Astrocyte (in vitro differentiated cells and primary cell): ENCODE measurements at regions not wholly inside any gene's neighbourhood (a gene's known extent, or its start where the extent isn't known, plus 50 kb on each side); places are given as distances from the start of the nearest gene placed in this dataset.

Experiments
- EZH2 ChIP-seq: IDR thresholded peaks from 2 replicates; pipeline ENCODE4 v1.6.1; 2012; ENCODE audit warnings: mild to moderate bottlenecking, low read length, inconsistent platforms; ENCODE audit not compliant: insufficient read depth
- TF ChIP-seq, protein P1 (sequence below): IDR thresholded peaks from 2 replicates; pipeline ENCODE4 v1.5.1; 2011; ENCODE audit warnings: low read depth, mild to moderate bottlenecking, inconsistent platforms, low read length, moderate library complexity; ENCODE audit not compliant: insufficient read depth

DNA sequence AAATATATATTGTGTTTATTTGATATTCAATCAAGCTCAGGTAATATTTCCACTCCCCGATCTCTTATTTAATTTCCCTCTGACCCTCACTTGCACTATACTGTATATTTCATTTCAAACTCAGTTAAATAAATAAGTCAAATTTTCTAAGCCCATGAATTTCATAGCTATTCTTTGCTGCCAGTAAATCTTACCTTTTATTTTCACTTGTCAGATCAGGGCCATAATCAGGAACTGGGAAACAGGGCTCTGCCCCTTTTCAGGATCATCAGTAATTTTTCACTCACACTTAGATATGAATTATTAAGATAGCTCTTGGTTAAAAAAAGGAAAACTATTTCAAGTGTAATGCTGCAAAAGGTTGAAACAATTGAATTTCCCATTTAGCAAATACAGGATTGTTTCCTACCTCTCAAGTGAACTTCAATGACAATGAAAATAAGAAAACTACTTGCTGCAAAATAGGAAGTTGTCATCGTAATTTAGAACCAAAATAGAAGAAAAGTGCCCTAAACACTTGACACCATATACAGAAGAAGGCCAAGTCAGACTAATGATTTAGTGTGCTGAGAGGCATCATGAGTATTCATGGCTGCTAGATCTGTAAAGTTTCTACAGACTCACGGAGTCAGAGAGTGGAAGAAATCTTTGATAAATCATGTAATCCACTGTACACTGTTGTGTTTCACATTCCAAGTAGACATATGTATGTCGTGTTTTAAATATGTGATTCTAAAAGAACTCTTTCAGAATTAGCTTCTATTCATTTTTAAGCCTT is 316.8 kb upstream of the CNTN5 start:
- no peak for TF ChIP-seq EZH2
- TF ChIP-seq, protein P1, sequence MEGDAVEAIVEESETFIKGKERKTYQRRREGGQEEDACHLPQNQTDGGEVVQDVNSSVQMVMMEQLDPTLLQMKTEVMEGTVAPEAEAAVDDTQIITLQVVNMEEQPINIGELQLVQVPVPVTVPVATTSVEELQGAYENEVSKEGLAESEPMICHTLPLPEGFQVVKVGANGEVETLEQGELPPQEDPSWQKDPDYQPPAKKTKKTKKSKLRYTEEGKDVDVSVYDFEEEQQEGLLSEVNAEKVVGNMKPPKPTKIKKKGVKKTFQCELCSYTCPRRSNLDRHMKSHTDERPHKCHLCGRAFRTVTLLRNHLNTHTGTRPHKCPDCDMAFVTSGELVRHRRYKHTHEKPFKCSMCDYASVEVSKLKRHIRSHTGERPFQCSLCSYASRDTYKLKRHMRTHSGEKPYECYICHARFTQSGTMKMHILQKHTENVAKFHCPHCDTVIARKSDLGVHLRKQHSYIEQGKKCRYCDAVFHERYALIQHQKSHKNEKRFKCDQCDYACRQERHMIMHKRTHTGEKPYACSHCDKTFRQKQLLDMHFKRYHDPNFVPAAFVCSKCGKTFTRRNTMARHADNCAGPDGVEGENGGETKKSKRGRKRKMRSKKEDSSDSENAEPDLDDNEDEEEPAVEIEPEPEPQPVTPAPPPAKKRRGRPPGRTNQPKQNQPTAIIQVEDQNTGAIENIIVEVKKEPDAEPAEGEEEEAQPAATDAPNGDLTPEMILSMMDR, result no peak
